ENCODE measurements at regions not wholly inside any gene's neighbourhood (a gene's known extent, or its start where the extent isn't known, plus 50 kb on each side); places are given as distances from the start of the nearest gene placed in this dataset.
"Not testable (repeated sequence)": the region's sequence is repeated elsewhere in the genome, so short reads cannot be mapped to it uniquely, and the experiment has no call there.

DNA sequence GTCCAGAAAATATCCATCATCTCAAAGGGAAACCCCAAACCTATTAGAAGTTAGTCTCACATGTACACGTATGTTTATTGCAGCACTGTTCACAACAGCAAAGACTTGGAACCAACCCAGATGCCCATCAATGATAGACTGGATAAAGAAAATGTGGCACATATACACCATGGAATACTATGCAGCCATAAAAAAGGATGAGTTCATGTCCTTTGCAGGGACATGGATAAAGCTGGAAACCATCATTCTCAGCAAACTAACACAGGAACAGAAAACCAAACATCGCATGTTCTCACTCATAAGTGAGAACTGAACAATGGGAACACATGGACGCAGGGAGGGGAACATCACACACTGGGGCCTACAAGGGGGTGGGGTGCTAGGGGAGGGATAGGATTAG, 79.9 kb upstream of the UXT start:
- TF ChIP-seq BACH2 (CRISPR knock-in tag; IDR thresholded peaks at IDR 0.05; ENCODE audit: borderline replicate concordance); ESRRG (CRISPR knock-in tag; IDR thresholded peaks at IDR 0.05); ZFP3 (CRISPR knock-in tag; IDR thresholded peaks at IDR 0.05); ZNF70 (CRISPR knock-in tag; IDR thresholded peaks at IDR 0.05); RARB (CRISPR knock-in tag; IDR thresholded peaks at IDR 0.05); ISL1 (CRISPR knock-in tag; IDR thresholded peaks at IDR 0.05): not testable (repeated sequence)
- TF ChIP-seq, protein P1, sequence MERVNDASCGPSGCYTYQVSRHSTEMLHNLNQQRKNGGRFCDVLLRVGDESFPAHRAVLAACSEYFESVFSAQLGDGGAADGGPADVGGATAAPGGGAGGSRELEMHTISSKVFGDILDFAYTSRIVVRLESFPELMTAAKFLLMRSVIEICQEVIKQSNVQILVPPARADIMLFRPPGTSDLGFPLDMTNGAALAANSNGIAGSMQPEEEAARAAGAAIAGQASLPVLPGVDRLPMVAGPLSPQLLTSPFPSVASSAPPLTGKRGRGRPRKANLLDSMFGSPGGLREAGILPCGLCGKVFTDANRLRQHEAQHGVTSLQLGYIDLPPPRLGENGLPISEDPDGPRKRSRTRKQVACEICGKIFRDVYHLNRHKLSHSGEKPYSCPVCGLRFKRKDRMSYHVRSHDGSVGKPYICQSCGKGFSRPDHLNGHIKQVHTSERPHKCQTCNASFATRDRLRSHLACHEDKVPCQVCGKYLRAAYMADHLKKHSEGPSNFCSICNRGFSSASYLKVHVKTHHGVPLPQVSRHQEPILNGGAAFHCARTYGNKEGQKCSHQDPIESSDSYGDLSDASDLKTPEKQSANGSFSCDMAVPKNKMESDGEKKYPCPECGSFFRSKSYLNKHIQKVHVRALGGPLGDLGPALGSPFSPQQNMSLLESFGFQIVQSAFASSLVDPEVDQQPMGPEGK (CRISPR knock-in tag; IDR thresholded peaks at IDR 0.05; ENCODE audit: borderline replicate concordance), result not testable (repeated sequence)
